OCI-LY7 (cell line): ENCODE measurements at regions not wholly inside any gene's neighbourhood (a gene's known extent, or its start where the extent isn't known, plus 50 kb on each side); places are given as distances from the start of the nearest gene placed in this dataset.

Experiments used
- CTCF ChIP-seq: fragments of 200-600 bp; sonication (generic); conservative IDR thresholded peaks from 2 replicates; pipeline ENCODE4 v1.5.1; 2014; ENCODE audit warnings: mild to moderate bottlenecking, antibody characterized with exemption, low read length, moderate library complexity, mixed read lengths
- EZH2phosphoT487 ChIP-seq: fragments of 200-600 bp; sonication (generic); IDR thresholded peaks from 2 replicates; pipeline ENCODE4 v1.6.1; 2018; ENCODE audit warnings: low read depth, borderline replicate concordance, mild to moderate bottlenecking, mixed run types, antibody characterized with exemption, low read length, moderate library complexity, mixed read lengths

DNA sequence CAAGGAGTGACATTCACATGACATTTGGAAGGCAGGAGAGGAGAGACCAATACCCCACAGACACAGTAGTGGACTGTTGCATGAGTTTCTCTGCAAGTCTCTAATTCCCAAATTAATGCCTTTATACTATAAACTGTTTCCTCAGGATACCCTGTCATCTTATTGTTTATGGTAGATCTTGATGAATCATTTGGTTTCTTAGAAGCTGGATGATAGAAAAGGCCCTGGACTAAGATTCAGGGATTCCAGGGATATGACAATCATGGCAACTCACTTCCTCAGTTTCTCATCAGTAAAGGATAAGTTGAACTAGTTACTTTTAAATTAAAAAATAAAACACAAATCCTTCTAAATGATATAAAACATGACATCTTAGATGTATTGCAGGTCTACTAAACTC, 292.5 kb downstream of the TDRD15 start:
- TF ChIP-seq CTCF, result no peak
- no peak for TF ChIP-seq EZH2phosphoT487
